Spleen (tissue), 11 donors: ENCODE measurements at regions not wholly inside any gene's neighbourhood (a gene's known extent, or its start where the extent isn't known, plus 50 kb on each side); places are given as distances from the start of the nearest gene placed in this dataset.

ENCODE experiments used
- DNase-seq: peaks from one replicate; pipeline ENCODE4 v3.0.0-alpha.2; 2020
- H3K27ac ChIP-seq, 8 donors: fragments of 200-600 bp; sonication (generic) in 7 of 8; 1 replicate in 4 of 8; 2 replicates in 4 of 8; pipeline versions ENCODE4 v1.5.0 to v1.8.0; 2016 to 2021; ENCODE audit warnings: inconsistent platforms in 4 of 8, mild to moderate bottlenecking in 4 of 8, moderate library complexity in 1 of 8
- H3K27me3 ChIP-seq, 7 donors: fragments of 200-600 bp; sonication (generic) in 6 of 7; replicated peaks in 1 of 7; 1 replicate in 4 of 7; 2 replicates in 3 of 7; pipeline versions ENCODE4 v1.5.0 to v1.8.0; 2016 to 2021; ENCODE audit warnings: inconsistent platforms in 3 of 7, mild to moderate bottlenecking in 1 of 7
- H3K36me3 ChIP-seq, 6 donors: fragments of 200-600 bp; sonication (generic) in 5 of 6; 1 replicate in 4 of 6; 2 replicates in 2 of 6; pipeline versions ENCODE4 v1.5.0 to v1.8.0; 2016 to 2021; ENCODE audit warnings: inconsistent platforms in 2 of 6
- H3K4me1 ChIP-seq, 6 donors: fragments of 200-600 bp; sonication (generic) in 5 of 6; 1 replicate in 3 of 6; 2 replicates in 3 of 6; pipeline versions ENCODE4 v1.5.0 to v1.8.0; 2016 to 2021; ENCODE audit warnings: inconsistent platforms in 3 of 6
- H3K4me3 ChIP-seq, 8 donors: fragments of 200-600 bp; sonication (generic) in 7 of 8; 1 replicate in 4 of 8; 2 replicates in 4 of 8; pipeline versions ENCODE4 v1.5.0 to v1.8.0; 2016 to 2021; ENCODE audit warnings: inconsistent platforms in 4 of 8, mild to moderate bottlenecking in 4 of 8, moderate library complexity in 2 of 8
- H3K9me3 ChIP-seq, 8 donors: fragments of 200-600 bp; sonication (generic) in 7 of 8; 1 replicate in 4 of 8; 2 replicates in 4 of 8; pipeline versions ENCODE4 v1.5.0 to v1.8.0; 2016 to 2021; ENCODE audit warnings: inconsistent platforms in 4 of 8
- POLR2A ChIP-seq, 3 donors: fragments of 450-650 bp; IDR thresholded peaks; one replicate each; pipeline ENCODE4 v1.5.1; 2017; ENCODE audit warnings: antibody characterized with exemption in 3 of 3, mild to moderate bottlenecking in 1 of 3
- POLR2AphosphoS5 ChIP-seq, 3 donors: sonication (generic); formaldehyde crosslinking; IDR thresholded peaks; one replicate each; pipeline ENCODE4 v1.5.1; 2017; ENCODE audit warnings: antibody characterized with exemption in 3 of 3
- WGBS, 5 donors: extraction: QIAGEN DNeasy Blood & Tissue Kit in 3 of 5; methylation state at CpG; one replicate each; pipeline versions ENCODE4 v1.1.5 to v1.1.7; 2013 to 2018; 5-methylcytosine and 5-hydroxymethylcytosine counted together
- intact Hi-C: fragments of 100-400 bp; cut with DNase I; formaldehyde crosslinking; loops from one replicate; pipeline ENCODE4 v1.15.0; 2023; ENCODE audit warnings: low total_unique reads
- TF ChIP-seq, protein P1 (sequence below), 11 experiments: fragments of 200-600 bp in 7 of 11; fragments of 450-650 bp in 4 of 11; sonication (generic) in 4 of 11; IDR thresholded peaks in 8 of 11; conservative IDR thresholded peaks in 3 of 11; 1 replicate in 7 of 11; 2 replicates in 4 of 11; pipeline versions ENCODE4 v1.4.0 to v1.8.0; 2016 to 2021; ENCODE audit warnings: antibody characterized with exemption in 11 of 11, inconsistent platforms in 4 of 11, mild to moderate bottlenecking in 1 of 11
- donor health status: healthy with polysubstance abuse.
- donor health status: DM: no; HTN: no; CAD: no; lungs with moderate emphysema.
- donor health status: DM: no; HTN: no; CAD: no.
- donor health status: Bipolar disorder and iron deficiency.
- donor health status: healthy.
- donor health status: DM: no; HTN: no; CAD: no.
- donor health status: DM: yes; HTN: yes; CAD: no.

GRCh38 chr11:79592406-79592805, 151.6 kb upstream of the TENM4 start:
- H3K27ac ChIP-seq = no peak overlapping the region
- intact Hi-C loops = no loop called here
- TF ChIP-seq POLR2AphosphoS5 (IDR thresholded peaks at IDR 0.05) = no peak
- TF ChIP-seq, protein P1, sequence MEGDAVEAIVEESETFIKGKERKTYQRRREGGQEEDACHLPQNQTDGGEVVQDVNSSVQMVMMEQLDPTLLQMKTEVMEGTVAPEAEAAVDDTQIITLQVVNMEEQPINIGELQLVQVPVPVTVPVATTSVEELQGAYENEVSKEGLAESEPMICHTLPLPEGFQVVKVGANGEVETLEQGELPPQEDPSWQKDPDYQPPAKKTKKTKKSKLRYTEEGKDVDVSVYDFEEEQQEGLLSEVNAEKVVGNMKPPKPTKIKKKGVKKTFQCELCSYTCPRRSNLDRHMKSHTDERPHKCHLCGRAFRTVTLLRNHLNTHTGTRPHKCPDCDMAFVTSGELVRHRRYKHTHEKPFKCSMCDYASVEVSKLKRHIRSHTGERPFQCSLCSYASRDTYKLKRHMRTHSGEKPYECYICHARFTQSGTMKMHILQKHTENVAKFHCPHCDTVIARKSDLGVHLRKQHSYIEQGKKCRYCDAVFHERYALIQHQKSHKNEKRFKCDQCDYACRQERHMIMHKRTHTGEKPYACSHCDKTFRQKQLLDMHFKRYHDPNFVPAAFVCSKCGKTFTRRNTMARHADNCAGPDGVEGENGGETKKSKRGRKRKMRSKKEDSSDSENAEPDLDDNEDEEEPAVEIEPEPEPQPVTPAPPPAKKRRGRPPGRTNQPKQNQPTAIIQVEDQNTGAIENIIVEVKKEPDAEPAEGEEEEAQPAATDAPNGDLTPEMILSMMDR (IDR thresholded peaks at IDR 0.05 in 8 of 11, conservative IDR thresholded peaks at IDR 0.05 in 3 of 11) = no peak
- TF ChIP-seq POLR2A (IDR thresholded peaks at IDR 0.05) = no peak
- no peak for DNase-seq
- H3K9me3 ChIP-seq = peaks cover 0 to 14% (median 6%) of the 10 kb centered on the region in 8 donors
- H3K4me3 ChIP-seq = no peak overlapping the region
- WGBS, 5 donors = 51 to 59% (median 56%) methylated on average over 4 of the region's 4 CpGs
- no peaks in the 10 kb centered on the region for H3K4me1 ChIP-seq
- no peaks in the 10 kb centered on the region for H3K36me3 ChIP-seq
- H3K27me3 ChIP-seq = no peaks in the 10 kb centered on the region

DNA sequence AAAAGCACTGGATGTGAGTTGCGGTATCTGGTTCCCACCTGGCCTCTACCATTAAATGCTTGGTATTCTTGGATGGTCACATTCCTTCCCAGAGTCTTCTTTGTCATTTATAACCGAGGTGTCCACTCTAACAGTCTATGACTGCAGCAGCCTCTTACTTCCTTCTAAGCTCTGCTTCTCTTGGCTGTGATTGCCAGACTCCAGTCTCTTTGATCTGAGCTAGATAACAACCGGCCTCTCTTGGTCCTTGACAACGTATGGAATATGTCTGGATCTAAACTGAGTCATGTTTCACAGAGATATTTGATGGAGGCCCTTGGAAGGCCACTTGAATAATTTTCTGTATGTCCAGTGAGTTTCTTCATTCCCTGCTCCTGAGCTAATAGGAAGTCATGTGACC, 141.6 kb upstream of the TENM4 start:
- Histone ChIP-seq H3K4me1 (no peaks in the 10 kb centered on the region), H3K27ac (no peak overlapping the region), H3K27me3 (peaks cover 0 to 7% (median 0%) of the 10 kb centered on the region in 7 donors), H3K4me3 (no peak overlapping the region), H3K36me3 (no peaks in the 10 kb centered on the region), H3K9me3 (peaks cover 0 to 24% (median 4%) of the 10 kb centered on the region in 8 donors)
- TF ChIP-seq POLR2AphosphoS5 (IDR thresholded peaks at IDR 0.05) = no peak
- TF ChIP-seq, protein P1 (IDR thresholded peaks at IDR 0.05 in 8 of 11, conservative IDR thresholded peaks at IDR 0.05 in 3 of 11) = no peak
- TF ChIP-seq POLR2A (IDR thresholded peaks at IDR 0.05) = no peak
- DNase-seq = no peak
- intact Hi-C loops = no loop called here
- WGBS, 5 donors = 65 to 73% (median 71%) methylated on average over 4 of the region's 4 CpGs

DNA sequence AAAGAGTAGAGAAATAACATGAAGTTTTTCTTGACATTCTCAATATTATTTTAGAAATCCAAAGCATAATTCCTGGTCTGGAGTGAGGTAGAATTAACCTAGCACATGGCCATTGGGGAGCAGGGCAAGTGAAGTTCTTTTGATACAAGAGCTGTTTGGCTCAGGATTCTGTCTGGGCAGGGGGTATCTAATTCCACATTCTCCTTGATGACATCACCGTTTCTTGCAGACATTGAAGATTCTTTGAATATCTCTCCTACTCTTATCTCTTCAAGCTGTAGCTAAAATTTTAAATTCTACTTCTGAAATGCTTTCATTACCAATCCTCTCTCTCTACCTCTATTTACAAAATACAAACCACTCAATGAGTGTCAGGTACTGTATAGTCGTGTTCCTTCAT, 138.2 kb upstream of the TENM4 start:
- Histone ChIP-seq H3K4me3 (no peak overlapping the region), H3K36me3 (no peaks in the 10 kb centered on the region), H3K9me3 (no peaks in the 10 kb centered on the region), H3K27ac (no peak overlapping the region), H3K4me1 (no peaks in the 10 kb centered on the region), H3K27me3 (no peaks in the 10 kb centered on the region)
- DNase-seq = no peak
- intact Hi-C loops = no loop called here
- 72 to 88% (median 75%) methylated on average over 2 of the region's 2 CpGs for WGBS, 5 donors
- TF ChIP-seq POLR2AphosphoS5 (IDR thresholded peaks at IDR 0.05) (no peak), POLR2A (IDR thresholded peaks at IDR 0.05) (no peak)
- TF ChIP-seq, protein P1 (IDR thresholded peaks at IDR 0.05 in 8 of 11, conservative IDR thresholded peaks at IDR 0.05 in 3 of 11) = no peak

DNA sequence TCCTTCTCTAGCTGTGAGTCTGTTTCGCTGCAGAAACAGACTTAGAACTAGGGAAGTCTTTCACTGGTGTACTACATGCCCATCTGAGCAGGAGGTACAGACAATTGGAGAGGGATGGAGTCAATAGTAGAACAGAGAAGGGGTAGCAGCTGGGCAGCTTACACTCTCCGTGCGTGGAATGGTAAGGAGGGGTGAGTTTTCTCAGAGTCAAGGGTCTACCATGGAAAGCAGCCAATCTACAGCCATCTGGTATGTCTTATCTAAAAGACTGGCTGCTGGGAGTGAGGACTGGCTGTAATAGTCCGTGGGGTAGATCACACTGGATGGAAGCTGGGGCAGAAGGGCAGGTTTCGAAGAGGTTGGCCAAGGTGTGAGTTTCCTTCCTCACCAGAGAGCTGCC, 137.3 kb upstream of the TENM4 start:
- Histone ChIP-seq H3K9me3 (no peaks in the 10 kb centered on the region), H3K4me3 (no peak overlapping the region), H3K27me3 (no peaks in the 10 kb centered on the region), H3K36me3 (no peaks in the 10 kb centered on the region), H3K27ac (no peak overlapping the region), H3K4me1 (no peaks in the 10 kb centered on the region)
- TF ChIP-seq POLR2A (IDR thresholded peaks at IDR 0.05) (no peak), POLR2AphosphoS5 (IDR thresholded peaks at IDR 0.05) (no peak)
- TF ChIP-seq, protein P1 (IDR thresholded peaks at IDR 0.05 in 8 of 11, conservative IDR thresholded peaks at IDR 0.05 in 3 of 11) = no peak
- DNase-seq = no peak
- intact Hi-C loops = no loop called here
- WGBS, 5 donors = 52 to 71% (median 63%) methylated on average over 5 of the region's 5 CpGs
